AG09319 (cell line): ENCODE measurements at regions not wholly inside any gene's neighbourhood (a gene's known extent, or its start where the extent isn't known, plus 50 kb on each side); places are given as distances from the start of the nearest gene placed in this dataset.
"Not testable (repeated sequence)": the region's sequence is repeated elsewhere in the genome, so short reads cannot be mapped to it uniquely, and the experiment has no call there.

ENCODE experiments used
- DNase-seq: peaks from one replicate; pipeline ENCODE4 v3.0.0-alpha.2; 2010; ENCODE audit warnings: low read depth; ENCODE audit errors: extremely low read depth
- CTCF ChIP-seq: IDR thresholded peaks from 2 replicates; pipeline ENCODE4 v1.5.1; 2011; ENCODE audit warnings: low read depth, mild to moderate bottlenecking, inconsistent platforms, low read length, moderate library complexity

GRCh38 chr3:23129117-23129516, 74.0 kb upstream of the UBE2E2 start:
- no peak for DNase-seq
- no peak for TF ChIP-seq CTCF

DNA sequence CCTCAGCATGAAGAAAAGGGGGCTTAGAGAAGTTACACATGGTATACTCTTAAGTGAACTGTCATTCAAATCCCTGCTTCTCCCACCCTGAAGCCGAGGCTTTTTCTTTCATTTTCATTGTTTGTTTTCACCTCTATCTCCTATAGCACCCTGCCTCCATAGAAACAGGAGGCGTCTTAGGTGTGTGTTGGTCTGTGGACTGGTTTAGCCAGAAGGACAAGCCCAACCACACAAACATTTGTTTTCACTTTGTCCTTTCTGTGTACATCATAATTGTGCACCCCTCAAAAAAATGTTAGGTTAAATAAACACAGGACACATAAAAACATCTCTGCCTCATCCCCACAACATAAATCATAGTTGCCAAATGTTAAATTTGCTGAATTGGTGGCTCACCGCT, 73.3 kb upstream of the UBE2E2 start:
- no peak for DNase-seq
- no peak for TF ChIP-seq CTCF

GRCh38 chr3:23130406-23130805, 72.7 kb upstream of the UBE2E2 start:
- no peak for DNase-seq
- no peak for TF ChIP-seq CTCF

GRCh38 chr3:23135026-23135785, 67.9 kb upstream of the UBE2E2 start:
- no peak for TF ChIP-seq CTCF
- DNase-seq, result no peak

GRCh38 chr3:23136054-23136453, 67.1 kb upstream of the UBE2E2 start:
- TF ChIP-seq CTCF, result no peak
- no peak for DNase-seq

DNA sequence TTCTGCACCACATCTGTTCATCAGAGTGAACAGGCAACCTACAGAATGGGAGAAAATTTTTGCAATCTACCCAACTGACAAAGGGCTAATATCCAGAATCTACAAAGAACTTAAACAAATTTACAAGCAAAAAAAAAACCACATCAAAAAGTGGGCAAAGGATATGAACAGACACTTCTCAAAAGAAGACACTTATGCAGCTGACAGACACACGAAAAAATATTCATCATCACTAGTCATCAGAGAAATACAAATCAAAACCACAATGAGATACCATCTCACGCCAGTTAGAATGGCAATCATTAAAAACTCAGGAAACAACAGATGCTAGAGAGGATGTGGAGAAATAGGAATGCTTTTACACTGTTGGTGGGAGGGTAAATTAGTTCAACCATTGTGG, 59.1 kb upstream of the UBE2E2 start:
- not testable (repeated sequence) for DNase-seq

DNA sequence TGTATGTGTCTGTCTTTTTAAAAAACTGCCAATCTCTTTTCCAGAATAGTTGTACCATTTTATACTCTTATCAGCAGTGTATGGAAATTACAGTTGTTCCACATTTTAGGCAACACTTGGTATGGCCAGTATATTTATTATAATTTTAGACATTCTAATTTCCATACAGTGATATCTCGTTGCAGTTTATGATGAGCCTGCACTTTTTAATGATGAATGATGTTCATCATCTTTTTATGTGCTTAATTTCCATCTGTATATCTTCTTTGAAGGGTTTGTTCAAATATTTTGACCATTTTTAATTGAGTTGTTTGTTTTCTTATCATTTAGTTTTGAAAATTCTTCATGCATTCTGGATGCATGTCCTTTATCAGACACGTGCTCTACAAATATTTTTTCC, 57.0 kb upstream of the UBE2E2 start:
- DNase-seq, result no peak

More for the DNA sequence above, 57.0 kb upstream of the UBE2E2 start:
- TF ChIP-seq CTCF, result no peak
